ENCODE measurements at regions not wholly inside any gene's neighbourhood (a gene's known extent, or its start where the extent isn't known, plus 50 kb on each side); places are given as distances from the start of the nearest gene placed in this dataset.
"Not testable (repeated sequence)": the region's sequence is repeated elsewhere in the genome, so short reads cannot be mapped to it uniquely, and the experiment has no call there.

GRCh38 chr12:28782812-28783211 is 366.3 kb upstream of the FAR2 start:
- Histone ChIP-seq H3K27ac (ENCODE audit: low read depth, low read length) (no peak overlapping the region), H3K23ac (ENCODE audit: low read length) (no peak overlapping the region), H3K18ac (ENCODE audit: low read length) (no peak overlapping the region), H3K4ac (ENCODE audit: low read depth, low read length) (no peak overlapping the region), H3K36me3 (ENCODE audit: control insufficient read depth, insufficient read depth, low read length) (no peaks in the 10 kb centered on the region), H3K9ac (ENCODE audit: low read length) (no peak overlapping the region), H4K8ac (ENCODE audit: low read depth, low read length) (no peak overlapping the region), H3K56ac (ENCODE audit: low read length) (no peak overlapping the region), H3K79me1 (ENCODE audit: low read length) (no peaks in the 10 kb centered on the region), H2AK5ac (ENCODE audit: low read length) (no peak overlapping the region), H3K4me2 (ENCODE audit: low read length) (no peak overlapping the region), H3K4me3 (ENCODE audit: low read length) (no peak overlapping the region), H3K27me3 (ENCODE audit: insufficient read depth, low read length, poor library complexity) (no peaks in the 10 kb centered on the region), H2BK120ac (ENCODE audit: low read depth, low read length) (no peak overlapping the region), H2BK15ac (replicated peaks; ENCODE audit: low read depth) (no peak overlapping the region), H2BK5ac (ENCODE audit: low read length) (no peak overlapping the region), H3K79me2 (ENCODE audit: control insufficient read depth, insufficient read depth, low read length) (no peaks in the 10 kb centered on the region), H4K5ac (ENCODE audit: low read length) (no peak overlapping the region), H3K4me1 (ENCODE audit: control insufficient read depth, low read depth, low read length) (peaks cover 2% of the 10 kb centered on the region)
- peak; percentile 10 for DNase-seq
- WGBS (ENCODE audit: extremely low coverage, insufficient coverage, low lambda C conversion rate), result no CpG with 5 or more reads among the region's 1 CpG

GRCh38 chr12:28787151-28787550 is 361.9 kb upstream of the FAR2 start:
- Histone ChIP-seq H3K23ac (ENCODE audit: low read length) (no peak overlapping the region), H2BK5ac (ENCODE audit: low read length) (no peak overlapping the region), H2BK120ac (ENCODE audit: low read depth, low read length) (no peak overlapping the region), H3K27me3 (ENCODE audit: insufficient read depth, low read length, poor library complexity) (no peaks in the 10 kb centered on the region), H3K36me3 (ENCODE audit: control insufficient read depth, insufficient read depth, low read length) (no peaks in the 10 kb centered on the region), H3K4me1 (ENCODE audit: control insufficient read depth, low read depth, low read length) (peaks cover 2% of the 10 kb centered on the region), H4K8ac (ENCODE audit: low read depth, low read length) (no peak overlapping the region), H3K4me3 (ENCODE audit: low read length) (no peak overlapping the region), H3K18ac (ENCODE audit: low read length) (no peak overlapping the region), H3K79me1 (ENCODE audit: low read length) (no peaks in the 10 kb centered on the region), H3K79me2 (ENCODE audit: control insufficient read depth, insufficient read depth, low read length) (no peaks in the 10 kb centered on the region), H3K56ac (ENCODE audit: low read length) (no peak overlapping the region), H4K5ac (ENCODE audit: low read length) (no peak overlapping the region), H3K4ac (ENCODE audit: low read depth, low read length) (no peak overlapping the region), H3K27ac (ENCODE audit: low read depth, low read length) (no peak overlapping the region), H3K9ac (ENCODE audit: low read length) (no peak overlapping the region), H3K4me2 (ENCODE audit: low read length) (no peak overlapping the region), H2AK5ac (ENCODE audit: low read length) (no peak overlapping the region), H2BK15ac (replicated peaks; ENCODE audit: low read depth) (no peak overlapping the region)
- DNase-seq, result peak; percentile 21
- WGBS (ENCODE audit: extremely low coverage, insufficient coverage, low lambda C conversion rate), result no CpG with 5 or more reads among the region's 2 CpGs

GRCh38 chr12:28788256-28788655 is 360.8 kb upstream of the FAR2 start:
- H3K4me1 ChIP-seq (ENCODE audit: control insufficient read depth, low read depth, low read length); H3K4ac ChIP-seq (ENCODE audit: low read depth, low read length); H3K36me3 ChIP-seq (ENCODE audit: control insufficient read depth, insufficient read depth, low read length); H2BK120ac ChIP-seq (ENCODE audit: low read depth, low read length); H3K27ac ChIP-seq (ENCODE audit: low read depth, low read length); H3K4me2 ChIP-seq (ENCODE audit: low read length); H2BK5ac ChIP-seq (ENCODE audit: low read length); H3K4me3 ChIP-seq (ENCODE audit: low read length); H3K18ac ChIP-seq (ENCODE audit: low read length); H2AK5ac ChIP-seq (ENCODE audit: low read length); H3K23ac ChIP-seq (ENCODE audit: low read length); H2BK15ac ChIP-seq (replicated peaks; ENCODE audit: low read depth); H3K56ac ChIP-seq (ENCODE audit: low read length); H3K79me2 ChIP-seq (ENCODE audit: control insufficient read depth, insufficient read depth, low read length); H3K9ac ChIP-seq (ENCODE audit: low read length); H3K79me1 ChIP-seq (ENCODE audit: low read length); DNase-seq; H4K5ac ChIP-seq (ENCODE audit: low read length); H4K8ac ChIP-seq (ENCODE audit: low read depth, low read length); H3K27me3 ChIP-seq (ENCODE audit: insufficient read depth, low read length, poor library complexity): not testable (repeated sequence)

- no peaks in the 10 kb centered on the region for H3K36me3 ChIP-seq (ENCODE audit: control insufficient read depth, insufficient read depth, low read length)
- no peak overlapping the region for H2AK5ac ChIP-seq (ENCODE audit: low read length)
- no peaks in the 10 kb centered on the region for H3K27me3 ChIP-seq (ENCODE audit: insufficient read depth, low read length, poor library complexity)
- no peak for DNase-seq
- H2BK5ac ChIP-seq (ENCODE audit: low read length), result no peak overlapping the region
- no peak overlapping the region for H4K5ac ChIP-seq (ENCODE audit: low read length)
- no peak overlapping the region for H3K4me3 ChIP-seq (ENCODE audit: low read length)
- H4K8ac ChIP-seq (ENCODE audit: low read depth, low read length), result no peak overlapping the region
- H2BK120ac ChIP-seq (ENCODE audit: low read depth, low read length), result no peak overlapping the region
- H3K79me2 ChIP-seq (ENCODE audit: control insufficient read depth, insufficient read depth, low read length), result no peaks in the 10 kb centered on the region
- no peak overlapping the region for H3K56ac ChIP-seq (ENCODE audit: low read length)
- no peak overlapping the region for H3K27ac ChIP-seq (ENCODE audit: low read depth, low read length)
- H2BK15ac ChIP-seq (replicated peaks; ENCODE audit: low read depth), result no peak overlapping the region
- H3K18ac ChIP-seq (ENCODE audit: low read length), result peak overlapping the region; percentile 28
- no CpG with 5 or more reads among the region's 3 CpGs for WGBS (ENCODE audit: extremely low coverage, insufficient coverage, low lambda C conversion rate)
- H3K4ac ChIP-seq (ENCODE audit: low read depth, low read length), result peak overlapping the region; percentile 36
- no peak overlapping the region for H3K9ac ChIP-seq (ENCODE audit: low read length)
- H3K23ac ChIP-seq (ENCODE audit: low read length), result no peak overlapping the region
- H3K4me2 ChIP-seq (ENCODE audit: low read length), result no peak overlapping the region
- no peaks in the 10 kb centered on the region for H3K4me1 ChIP-seq (ENCODE audit: control insufficient read depth, low read depth, low read length)
- H3K79me1 ChIP-seq (ENCODE audit: low read length), result no peaks in the 10 kb centered on the region
These were observed 355.4 kb upstream of the FAR2 start for GRCh38 chr12:28793581-28794151.

- H4K5ac ChIP-seq (ENCODE audit: low read length), result no peak overlapping the region
- no peak overlapping the region for H3K4ac ChIP-seq (ENCODE audit: low read depth, low read length)
- no peaks in the 10 kb centered on the region for H3K79me1 ChIP-seq (ENCODE audit: low read length)
- WGBS (ENCODE audit: extremely low coverage, insufficient coverage, low lambda C conversion rate), result no CpG with 5 or more reads among the region's 5 CpGs
- H3K23ac ChIP-seq (ENCODE audit: low read length), result no peak overlapping the region
- DNase-seq, result no peak
- H4K8ac ChIP-seq (ENCODE audit: low read depth, low read length), result no peak overlapping the region
- no peak overlapping the region for H3K27ac ChIP-seq (ENCODE audit: low read depth, low read length)
- no peak overlapping the region for H3K9ac ChIP-seq (ENCODE audit: low read length)
- no peaks in the 10 kb centered on the region for H3K36me3 ChIP-seq (ENCODE audit: control insufficient read depth, insufficient read depth, low read length)
- no peak overlapping the region for H2BK15ac ChIP-seq (replicated peaks; ENCODE audit: low read depth)
- H3K27me3 ChIP-seq (ENCODE audit: insufficient read depth, low read length, poor library complexity), result no peaks in the 10 kb centered on the region
- no peaks in the 10 kb centered on the region for H3K4me1 ChIP-seq (ENCODE audit: control insufficient read depth, low read depth, low read length)
- H3K4me3 ChIP-seq (ENCODE audit: low read length), result no peak overlapping the region
- no peak overlapping the region for H3K18ac ChIP-seq (ENCODE audit: low read length)
- no peak overlapping the region for H3K56ac ChIP-seq (ENCODE audit: low read length)
- H2AK5ac ChIP-seq (ENCODE audit: low read length), result no peak overlapping the region
- H2BK5ac ChIP-seq (ENCODE audit: low read length), result no peak overlapping the region
- H2BK120ac ChIP-seq (ENCODE audit: low read depth, low read length), result no peak overlapping the region
- H3K4me2 ChIP-seq (ENCODE audit: low read length), result no peak overlapping the region
- no peaks in the 10 kb centered on the region for H3K79me2 ChIP-seq (ENCODE audit: control insufficient read depth, insufficient read depth, low read length)
These were observed 354.9 kb upstream of the FAR2 start for GRCh38 chr12:28794211-28794610.

GRCh38 chr12:28794786-28795185 is 354.3 kb upstream of the FAR2 start:
- Histone ChIP-seq H3K27ac (ENCODE audit: low read depth, low read length) (no peak overlapping the region), H3K4ac (ENCODE audit: low read depth, low read length) (no peak overlapping the region), H3K4me1 (ENCODE audit: control insufficient read depth, low read depth, low read length) (no peaks in the 10 kb centered on the region), H3K56ac (ENCODE audit: low read length) (no peak overlapping the region), H3K27me3 (ENCODE audit: insufficient read depth, low read length, poor library complexity) (no peaks in the 10 kb centered on the region), H3K4me2 (ENCODE audit: low read length) (no peak overlapping the region), H4K5ac (ENCODE audit: low read length) (no peak overlapping the region), H2BK120ac (ENCODE audit: low read depth, low read length) (no peak overlapping the region), H2BK5ac (ENCODE audit: low read length) (no peak overlapping the region), H3K23ac (ENCODE audit: low read length) (no peak overlapping the region), H3K79me1 (ENCODE audit: low read length) (no peaks in the 10 kb centered on the region), H3K36me3 (ENCODE audit: control insufficient read depth, insufficient read depth, low read length) (no peaks in the 10 kb centered on the region), H3K4me3 (ENCODE audit: low read length) (no peak overlapping the region), H2BK15ac (replicated peaks; ENCODE audit: low read depth) (no peak overlapping the region), H3K9ac (ENCODE audit: low read length) (no peak overlapping the region), H4K8ac (ENCODE audit: low read depth, low read length) (no peak overlapping the region), H2AK5ac (ENCODE audit: low read length) (no peak overlapping the region), H3K18ac (ENCODE audit: low read length) (no peak overlapping the region), H3K79me2 (ENCODE audit: control insufficient read depth, insufficient read depth, low read length) (no peaks in the 10 kb centered on the region)
- no peak for DNase-seq
- WGBS (ENCODE audit: extremely low coverage, insufficient coverage, low lambda C conversion rate), result no CpG with 5 or more reads among the region's 4 CpGs
